ENCODE measurements at regions not wholly inside any gene's neighbourhood (a gene's known extent, or its start where the extent isn't known, plus 50 kb on each side); places are given as distances from the start of the nearest gene placed in this dataset.

- ChIA-PET CTCF (ENCODE audit: low intra/inter-chr PET ratio) (no interaction called here), POLR2A (no interaction called here)
- no TSS peak for BruUV-seq (replicated peaks)
- no peak overlapping the region for H3K9ac ChIP-seq (ENCODE audit: insufficient read depth in 1 of 2, low read depth in 2 of 2, low read length in 2 of 2)
- peaks cover 2% of the 10 kb centered on the region; the same call in 1 of the 2 replicates for H3K9me3 ChIP-seq (replicated peaks; ENCODE audit: control insufficient read depth, insufficient read depth, low read depth, low read length)
- ATAC-seq = no peak
- H3K27ac ChIP-seq (ENCODE audit: extremely low read depth, low read depth, low read length) = no peak overlapping the region
- 2% methylated on average over 3 of the region's 3 CpGs for WGBS (ENCODE audit: insufficient coverage, low coverage, missing lambda C conversion rate)
- no peaks in the 10 kb centered on the region for H3K4me1 ChIP-seq (replicated peaks in 1 of 2; ENCODE audit: control insufficient read depth in 2 of 2, insufficient read depth in 2 of 2, low read length in 2 of 2)
- no peaks in the 10 kb centered on the region for H4K20me1 ChIP-seq (replicated peaks; ENCODE audit: control insufficient read depth, insufficient read depth, low read length)
- no peak overlapping the region for H2AFZ ChIP-seq (ENCODE audit: low read depth, low read length)
- no peak for TF ChIP-seq ZNF224 (CRISPR knock-in tag; IDR thresholded peaks at IDR 0.05)
- TF ChIP-seq NKRF (IDR thresholded peaks at IDR 0.05; ENCODE audit: borderline replicate concordance) = no peak
- TF ChIP-seq FUS (optimal IDR thresholded peaks at IDR 0.05; ENCODE audit: low read depth, low read length) = no peak
- TF ChIP-seq CREBBP (IDR thresholded peaks at IDR 0.05; ENCODE audit: low read depth, low read length) = no peak
- TF ChIP-seq SMAD1 (IDR thresholded peaks at IDR 0.05; ENCODE audit: low read depth, low read length, partially characterized antibody) = no peak
- TF ChIP-seq RCOR1 (IDR thresholded peaks at IDR 0.05; ENCODE audit: borderline replicate concordance in 1 of 2, low read depth in 2 of 2, low read length in 2 of 2) = no peak
- TF ChIP-seq HIVEP1 (CRISPR knock-in tag; IDR thresholded peaks at IDR 0.05) = no peak
- TF ChIP-seq ETV1 (tag; conservative IDR thresholded peaks at IDR 0.05; ENCODE audit: low read depth) = no peak
- TF ChIP-seq ZNF77 (CRISPR knock-in tag; IDR thresholded peaks at IDR 0.05) = no peak
- no peak for TF ChIP-seq SNAPC5 (CRISPR knock-in tag; IDR thresholded peaks at IDR 0.05)
- TF ChIP-seq SP2 (IDR thresholded peaks at IDR 0.05; ENCODE audit: extremely low read depth, low read depth, low read length, poor library complexity, severe bottlenecking) = no peak
- TF ChIP-seq SMARCE1 (IDR thresholded peaks at IDR 0.05) = no peak
- no peak for FAIRE-seq
- intact Hi-C loops (cut with micrococcal nuclease) (no loop called here), in situ Hi-C loops (cut with MboI) (no loop called here)
- H3K27me3 ChIP-seq (ENCODE audit: control insufficient read depth in 2 of 2, insufficient read depth in 2 of 2, low read length in 2 of 2) = no peaks in the 10 kb centered on the region
- H3K4me3 ChIP-seq = no peak overlapping the region
- no peaks in the 10 kb centered on the region for H3K36me3 ChIP-seq (ENCODE audit: control insufficient read depth, insufficient read depth, low read length)
- H3K9me1 ChIP-seq (ENCODE audit: control insufficient read depth, insufficient read depth, low read length) = no peaks in the 10 kb centered on the region
- no peak for DNase-seq (ENCODE audit: extremely low read depth in 1 of 4, low spot score in 3 of 4)
- no peaks in the 10 kb centered on the region for H3K79me2 ChIP-seq (ENCODE audit: control insufficient read depth, insufficient read depth, low read length)
- no peak overlapping the region for H3K4me2 ChIP-seq (ENCODE audit: insufficient read depth, low read length)
These were observed 886.2 kb downstream of the LTN1 start for GRCh38 chr21:28106370-28106890.
